ENCODE measurements at regions not wholly inside any gene's neighbourhood (a gene's known extent, or its start where the extent isn't known, plus 50 kb on each side); places are given as distances from the start of the nearest gene placed in this dataset.

- no peak for DNase-seq
These were observed 122.6 kb upstream of the CHRM3 start for GRCh38 chr1:239263801-239264200.

DNA sequence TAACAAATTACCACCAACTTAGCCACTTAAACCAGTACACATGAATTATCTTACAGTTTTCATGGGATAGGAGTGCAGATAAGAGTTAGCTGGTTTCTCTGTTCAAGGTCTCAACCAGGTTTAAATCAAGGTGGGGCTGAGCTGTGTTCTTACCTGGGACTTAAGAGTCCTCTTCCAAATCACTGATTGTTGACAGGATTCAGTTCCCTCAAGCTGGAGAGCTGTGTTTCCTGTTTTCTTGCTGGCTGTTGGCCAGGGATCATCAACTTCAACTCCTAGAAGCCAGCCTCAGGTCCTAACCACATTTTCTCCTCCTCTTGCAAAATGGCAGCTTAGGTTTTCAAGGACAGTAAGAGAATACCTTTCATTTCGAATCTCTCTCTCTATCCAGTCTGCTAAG is 123.8 kb upstream of the CHRM3 start:
- DNase-seq, result no peak

DNA sequence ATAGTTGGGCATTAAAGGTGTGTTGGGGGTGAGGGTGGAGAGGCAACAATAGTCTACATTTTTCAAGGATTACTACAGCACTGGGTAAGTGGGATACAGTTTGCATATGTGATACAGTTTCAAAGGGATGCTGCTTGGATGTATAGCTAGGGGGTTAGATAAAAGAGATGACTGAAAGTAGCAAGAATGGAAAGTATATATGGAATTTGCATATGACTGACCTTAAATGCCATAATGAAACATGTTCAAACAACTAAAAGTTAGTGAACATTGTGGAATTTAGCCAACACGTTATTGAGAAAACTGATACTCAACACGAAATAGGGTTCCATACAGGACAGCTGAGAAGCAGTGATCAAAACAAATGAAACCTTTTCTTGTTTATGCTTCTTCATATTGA is 124.8 kb upstream of the CHRM3 start:
- DNase-seq, result no peak

DNA sequence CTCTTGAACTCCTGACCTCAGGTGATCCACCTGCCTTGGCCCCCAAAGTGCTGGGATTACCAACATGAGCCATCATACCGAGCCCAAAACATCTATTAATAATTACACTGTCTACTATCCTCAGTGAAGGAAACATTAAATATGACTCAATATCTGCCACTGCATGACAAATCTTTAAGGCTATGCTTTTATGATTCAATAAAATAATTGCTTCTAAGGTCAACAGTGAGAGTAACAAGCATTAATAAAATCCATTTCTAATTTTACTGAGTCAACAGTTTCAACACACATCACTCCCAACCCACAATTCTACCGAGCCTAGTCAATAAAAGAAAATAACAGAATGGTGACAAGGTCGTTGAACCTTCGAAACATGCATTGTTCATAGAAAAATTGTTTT is 125.5 kb upstream of the CHRM3 start:
- DNase-seq, result no peak

DNA sequence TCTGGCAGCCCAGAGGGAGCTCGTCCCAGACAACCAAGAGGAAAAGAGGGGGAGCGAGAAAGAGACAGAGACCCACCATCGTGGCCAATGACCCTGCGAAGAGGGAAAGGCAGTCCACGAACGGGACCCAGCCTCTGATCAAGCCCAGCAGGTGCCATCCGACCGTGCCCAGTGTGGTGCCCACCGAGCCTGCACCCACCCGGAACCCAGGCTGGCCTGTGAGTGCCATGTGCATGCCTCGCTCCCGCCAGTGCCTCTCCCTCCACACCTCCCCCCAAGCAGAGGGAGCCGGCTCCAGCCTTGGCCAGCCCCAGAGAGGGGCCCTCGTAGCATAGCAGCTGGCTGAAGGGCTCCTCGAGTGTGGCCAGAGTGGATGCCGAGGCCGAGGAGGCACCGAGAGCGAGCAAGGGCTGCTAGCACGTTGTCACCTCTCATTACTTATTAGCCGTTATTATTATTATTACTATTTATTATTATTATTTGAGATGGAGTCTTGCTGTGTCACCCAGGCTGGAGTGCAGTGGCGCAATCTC is 130.7 kb upstream of the CHRM3 start:
- DNase-seq, result no peak

- DNase-seq, result no peak
These were observed 131.4 kb upstream of the CHRM3 start for GRCh38 chr1:239254999-239255398.

- no peak for DNase-seq
These were observed 133.3 kb upstream of the CHRM3 start for GRCh38 chr1:239253032-239253431.

DNA sequence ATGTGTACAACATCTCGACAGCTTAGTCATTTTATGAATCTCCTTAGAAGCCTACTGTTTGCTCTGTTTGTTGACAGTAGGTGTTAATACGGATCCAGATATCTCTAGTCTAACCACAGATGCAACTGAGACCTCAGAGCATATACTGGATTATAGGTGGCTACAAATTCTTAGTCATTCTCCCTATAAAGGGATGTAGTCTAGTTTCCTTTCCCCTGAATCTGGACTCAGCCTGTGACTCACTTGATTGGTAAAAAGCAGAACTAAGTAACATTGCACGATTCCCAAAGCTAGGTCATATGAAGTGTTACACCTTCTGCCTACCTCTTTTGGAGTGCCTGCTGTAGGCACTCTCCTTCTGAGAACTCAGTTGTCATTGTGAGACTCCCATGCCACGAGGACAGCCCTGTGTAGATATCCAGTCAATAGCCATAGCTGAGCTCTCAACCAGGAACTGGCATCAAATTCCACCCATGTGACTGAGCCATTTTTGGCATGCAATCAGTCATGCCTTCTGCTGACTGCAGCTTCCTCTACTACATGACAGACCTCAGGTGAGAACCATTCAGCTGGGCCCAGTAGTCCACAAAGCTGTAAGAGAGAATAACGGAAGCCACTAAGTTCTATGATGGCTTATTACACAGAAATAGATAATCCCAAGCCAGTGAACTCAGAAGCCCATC is 135.9 kb upstream of the CHRM3 start:
- no peak for DNase-seq

- no peak for DNase-seq
These were observed 139.1 kb upstream of the CHRM3 start for GRCh38 chr1:239247285-239247684.

DNA sequence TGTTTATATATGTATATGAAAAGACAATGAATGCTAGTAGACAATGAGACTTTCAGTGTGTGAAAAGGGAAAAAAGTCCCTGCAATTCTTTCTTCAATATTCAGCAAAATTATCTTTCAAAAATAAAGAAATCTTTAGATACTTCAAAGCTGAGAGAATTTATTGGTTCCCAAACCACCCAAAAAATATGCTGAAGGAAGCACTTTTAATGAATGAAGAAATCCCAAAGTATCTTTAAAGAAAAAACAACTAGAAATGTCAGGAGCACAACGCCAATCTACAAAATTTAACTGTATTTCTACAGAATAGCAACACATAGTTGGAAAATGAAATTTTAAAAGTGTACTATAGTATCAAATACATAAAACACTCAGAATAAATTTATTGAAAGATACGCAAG is 142.3 kb upstream of the CHRM3 start:
- no peak for DNase-seq

DNA sequence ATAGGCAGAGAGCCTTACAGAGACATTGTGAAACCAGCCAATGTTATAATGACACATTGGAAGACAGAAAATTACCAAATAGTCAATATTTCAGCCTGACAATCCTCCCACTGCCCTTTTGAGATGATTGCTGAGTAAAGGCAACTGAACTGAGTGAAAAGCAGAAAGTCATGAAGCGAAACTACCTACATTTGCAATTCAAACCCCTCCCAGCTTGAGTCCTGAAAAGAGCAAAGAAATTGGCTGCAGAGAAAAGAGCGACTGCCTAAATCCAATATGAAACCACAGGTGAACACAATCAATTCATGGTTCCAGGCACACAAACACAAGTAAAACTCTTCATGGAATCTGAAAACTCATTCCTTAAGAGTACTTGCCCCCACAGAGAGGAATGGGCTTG is 143.4 kb upstream of the CHRM3 start:
- DNase-seq, result no peak

DNA sequence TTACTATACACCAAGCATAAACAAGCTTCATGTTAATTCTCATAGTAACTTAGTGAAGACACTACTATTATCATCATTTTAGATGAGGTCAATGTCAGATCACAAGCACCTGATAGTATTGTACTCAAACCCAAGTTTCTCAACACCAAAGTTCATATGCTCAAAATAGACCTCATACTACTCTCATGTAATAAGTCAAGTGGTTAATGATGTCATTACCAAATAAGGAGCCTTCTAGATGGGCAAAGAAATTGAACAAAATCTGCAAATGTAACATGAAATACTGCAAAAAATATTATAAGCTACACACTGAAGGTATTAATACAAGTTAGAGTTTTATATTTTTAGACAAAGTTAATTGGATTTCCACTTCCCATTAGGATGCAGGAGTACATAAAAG is 144.0 kb upstream of the CHRM3 start:
- DNase-seq, result no peak

DNA sequence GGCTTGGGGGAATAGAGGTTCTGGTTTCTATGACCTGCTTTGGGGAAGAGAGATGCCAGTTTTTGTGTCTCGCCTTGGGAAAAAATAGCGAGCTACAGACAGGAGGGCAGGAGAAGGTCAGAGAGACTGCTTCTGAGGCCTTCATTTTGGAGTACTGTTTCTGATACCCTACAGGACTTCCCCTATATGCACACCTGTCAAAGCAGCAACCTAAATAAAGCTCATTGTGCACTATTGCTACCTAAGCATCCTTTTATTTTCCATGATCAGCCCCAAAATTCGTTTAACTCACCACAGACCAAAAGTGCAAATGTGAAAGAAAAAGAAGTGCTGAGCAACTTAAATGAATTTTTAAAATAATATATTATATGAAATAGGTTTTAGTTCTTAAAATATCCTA is 145.6 kb upstream of the CHRM3 start:
- no peak for DNase-seq

DNA sequence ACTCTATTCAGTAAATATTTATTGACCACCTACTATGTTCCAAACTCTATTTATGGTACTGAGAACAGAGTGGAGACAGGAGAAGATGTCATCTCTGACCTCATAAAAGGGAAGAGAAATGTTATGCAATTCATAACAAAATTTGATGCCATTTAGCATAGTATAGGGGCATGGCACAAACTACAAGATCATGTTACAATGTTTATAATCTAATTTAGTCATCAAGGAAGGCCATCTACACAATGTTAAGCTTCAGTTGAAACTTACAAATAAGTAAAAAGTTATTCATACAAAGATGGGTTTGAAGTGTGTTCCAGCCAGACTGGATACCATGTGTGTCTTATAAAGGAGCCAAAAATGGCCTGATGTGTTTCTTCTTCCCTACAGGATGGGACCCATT is 146.8 kb upstream of the CHRM3 start:
- no peak for DNase-seq

- DNase-seq, result no peak
These were observed 148.5 kb upstream of the CHRM3 start for GRCh38 chr1:239237912-239238311.

DNA sequence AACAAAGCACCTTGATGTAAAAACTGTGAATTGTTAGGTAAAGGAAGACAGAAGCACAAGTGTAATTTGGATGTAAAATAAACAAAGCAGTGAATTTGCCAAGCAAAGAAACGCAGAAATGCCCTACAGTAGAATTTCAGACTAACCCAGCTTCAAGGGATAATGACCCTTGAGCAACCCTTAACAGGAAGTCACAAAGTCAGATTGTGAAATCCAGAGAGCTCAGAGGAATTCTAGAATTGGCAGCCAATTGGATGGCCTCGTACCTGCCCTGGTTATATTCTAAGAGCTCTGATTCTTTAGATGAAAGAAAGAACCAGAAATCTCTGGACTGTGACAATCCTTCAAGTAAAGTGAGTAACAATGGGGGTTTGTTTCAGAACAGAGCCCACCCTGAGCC is 152.7 kb upstream of the CHRM3 start:
- DNase-seq, result no peak

- DNase-seq, result no peak
These were observed 153.4 kb upstream of the CHRM3 start for GRCh38 chr1:239232921-239233320.

- DNase-seq, result no peak
These were observed 157.9 kb upstream of the CHRM3 start for GRCh38 chr1:239228451-239228850.

- DNase-seq, result no peak
These were observed 161.0 kb upstream of the CHRM3 start for GRCh38 chr1:239225396-239225795.

- no peak for DNase-seq
These were observed 162.3 kb upstream of the CHRM3 start for GRCh38 chr1:239224100-239224499.

- no peak for DNase-seq
These were observed 163.4 kb upstream of the CHRM3 start for GRCh38 chr1:239222999-239223398.

- DNase-seq, result no peak
These were observed 164.7 kb upstream of the CHRM3 start for GRCh38 chr1:239221656-239222055.

- DNase-seq, result no peak
These were observed 166.7 kb upstream of the CHRM3 start for GRCh38 chr1:239219679-239220078.

- DNase-seq, result no peak
These were observed 168.1 kb upstream of the CHRM3 start for GRCh38 chr1:239218301-239218700.

- no peak for DNase-seq
These were observed 173.6 kb upstream of the CHRM3 start for GRCh38 chr1:239212811-239213220.

Data from CD4-positive, alpha-beta T cell treated with Interleukin-21 for 1 hour (primary cell).